DMS 273 (cell line): ENCODE measurements at regions not wholly inside any gene's neighbourhood (a gene's known extent, or its start where the extent isn't known, plus 50 kb on each side); places are given as distances from the start of the nearest gene placed in this dataset.
A peak's percentile ranks its signal among the peaks of the same experiment; 100 is the strongest.

Experiments used
- DNase-seq: peaks from one replicate; lab custom pipeline; 2025; ENCODE audit not compliant: unreplicated experiment; lab: John Stamatoyannopoulos, UW

GRCh38 chr10:36187380-36188079, 545.4 kb upstream of the FZD8 start:
- peak; percentile 21 for DNase-seq

- no peak for DNase-seq
These were observed 543.0 kb upstream of the FZD8 start for GRCh38 chr10:36185097-36185496.

- DNase-seq: no peak
These were observed 541.6 kb upstream of the FZD8 start for GRCh38 chr10:36183726-36184125.

- DNase-seq: no peak
These were observed 541.0 kb upstream of the FZD8 start for GRCh38 chr10:36183056-36183455.

- no peak for DNase-seq
These were observed 540.5 kb upstream of the FZD8 start for GRCh38 chr10:36182606-36183005.

GRCh38 chr10:36182179-36182566, 540.1 kb upstream of the FZD8 start:
- DNase-seq: no peak

- no peak for DNase-seq
These were observed 539.5 kb upstream of the FZD8 start for GRCh38 chr10:36181426-36182178.

GRCh38 chr10:36178616-36179015, 536.5 kb upstream of the FZD8 start:
- DNase-seq: no peak

- no peak for DNase-seq
These were observed 535.0 kb upstream of the FZD8 start for GRCh38 chr10:36177071-36177470.

- DNase-seq: no peak
These were observed 533.9 kb upstream of the FZD8 start for GRCh38 chr10:36175954-36176353.

- DNase-seq: no peak
These were observed 531.3 kb upstream of the FZD8 start for GRCh38 chr10:36173364-36173763.

GRCh38 chr10:36171953-36172940, 530.2 kb upstream of the FZD8 start:
- no peak for DNase-seq

GRCh38 chr10:36171556-36171952, 529.5 kb upstream of the FZD8 start:
- DNase-seq: no peak

- DNase-seq: no peak
These were observed 528.9 kb upstream of the FZD8 start for GRCh38 chr10:36170943-36171501.

- DNase-seq: no peak
These were observed 528.1 kb upstream of the FZD8 start for GRCh38 chr10:36170142-36170719.

- no peak for DNase-seq
These were observed 526.7 kb upstream of the FZD8 start for GRCh38 chr10:36168777-36169176.

GRCh38 chr10:36164556-36165504, 522.7 kb upstream of the FZD8 start:
- no peak for DNase-seq

GRCh38 chr10:36163827-36164226, 521.7 kb upstream of the FZD8 start:
- DNase-seq: no peak

GRCh38 chr10:36157486-36157885, 515.4 kb upstream of the FZD8 start:
- no peak for DNase-seq

GRCh38 chr10:36148207-36148606, 506.1 kb upstream of the FZD8 start:
- no peak for DNase-seq
